ENCODE measurements at regions not wholly inside any gene's neighbourhood (a gene's known extent, or its start where the extent isn't known, plus 50 kb on each side); places are given as distances from the start of the nearest gene placed in this dataset.
A peak's percentile ranks its signal among the peaks of the same experiment; 100 is the strongest.

DNA sequence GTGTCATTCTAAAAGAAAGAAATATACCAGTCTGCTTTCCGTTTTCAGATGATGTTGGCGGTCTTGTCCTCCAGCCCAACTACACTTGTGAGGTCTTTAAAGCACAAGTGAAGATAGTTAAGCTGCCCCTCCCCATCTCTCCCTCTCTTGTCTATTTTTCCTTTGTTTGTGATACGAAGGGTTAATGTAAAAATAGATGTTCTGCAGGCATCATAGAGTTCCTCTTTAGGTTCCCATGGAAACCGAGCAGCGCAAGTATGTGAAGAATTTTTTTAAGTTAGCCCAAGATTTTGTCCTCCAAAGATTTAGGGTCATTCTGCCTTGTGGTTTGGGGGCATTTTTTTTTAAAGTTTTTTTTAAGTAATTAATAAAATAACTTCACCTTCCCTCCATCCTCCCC lies 232.4 kb upstream of the AJAP1 start:
- H3K36me3 ChIP-seq (ENCODE audit: low read depth, missing control alignments): no peaks in the 10 kb centered on the region
- H3K27me3 ChIP-seq: no peaks in the 10 kb centered on the region
- H3K9me3 ChIP-seq: no peaks in the 10 kb centered on the region
- TF ChIP-seq CTCF (IDR thresholded peaks at IDR 0.05) (no peak), POLR2A (IDR thresholded peaks at IDR 0.05) (no peak)
- WGBS, 2 donors: 32 to 35% methylated on average over 5 of the region's 5 CpGs
- H3K4me1 ChIP-seq: peaks cover 11% of the 10 kb centered on the region
- no peak overlapping the region for H3K27ac ChIP-seq
- intact Hi-C loops (cut with DNase I; ENCODE audit: low total_unique reads): no loop called here
- no peak overlapping the region for H3K4me3 ChIP-seq
- DNase-seq: no peak

GRCh38 chr1:4422504-4423289 lies 231.7 kb upstream of the AJAP1 start:
- intact Hi-C loops (cut with DNase I; ENCODE audit: low total_unique reads): no loop called here
- peak; percentile 72 for DNase-seq
- no peaks in the 10 kb centered on the region for H3K27me3 ChIP-seq
- H3K36me3 ChIP-seq (ENCODE audit: low read depth, missing control alignments): no peaks in the 10 kb centered on the region
- H3K9me3 ChIP-seq: no peaks in the 10 kb centered on the region
- H3K4me1 ChIP-seq: peaks cover 11% of the 10 kb centered on the region
- H3K4me3 ChIP-seq: no peak overlapping the region
- WGBS, 2 donors: 46 to 48% methylated on average over 16 to 18 of the region's 18 CpGs
- no peak overlapping the region for H3K27ac ChIP-seq
- TF ChIP-seq CTCF (IDR thresholded peaks at IDR 0.05) (peak; percentile 19 to 28 (median 23)), POLR2A (IDR thresholded peaks at IDR 0.05) (no peak)

DNA sequence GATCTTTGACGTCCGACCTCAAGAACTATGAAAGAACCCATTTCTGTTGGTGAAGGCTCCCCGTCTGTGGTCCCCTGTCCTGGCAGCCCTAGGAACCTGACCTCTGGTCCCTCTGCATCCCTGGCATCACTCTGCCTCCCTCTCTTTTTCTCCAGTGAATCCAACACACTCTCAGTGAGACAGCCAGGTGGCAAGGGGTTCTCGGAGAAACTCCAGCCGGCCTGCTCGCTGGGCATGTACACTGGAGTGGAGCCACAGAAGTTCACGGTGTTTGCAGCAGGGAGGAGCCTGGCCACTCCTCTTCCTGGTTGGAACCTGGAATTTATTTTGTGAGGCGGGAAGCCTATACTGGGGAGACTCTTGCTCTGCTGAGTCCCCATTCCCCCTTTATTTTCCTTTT lies 230.2 kb upstream of the AJAP1 start:
- H3K4me1 ChIP-seq: peaks cover 11% of the 10 kb centered on the region
- 80 to 88% methylated on average over 6 to 8 of the region's 8 CpGs for WGBS, 2 donors
- TF ChIP-seq POLR2A (IDR thresholded peaks at IDR 0.05) (no peak), CTCF (IDR thresholded peaks at IDR 0.05) (no peak)

GRCh38 chr1:4424766-4425165 lies 229.6 kb upstream of the AJAP1 start:
- H3K27me3 ChIP-seq: no peaks in the 10 kb centered on the region
- peaks cover 11% of the 10 kb centered on the region for H3K4me1 ChIP-seq
- no peak for DNase-seq
- intact Hi-C loops (cut with DNase I; ENCODE audit: low total_unique reads): no loop called here
- no peak overlapping the region for H3K4me3 ChIP-seq
- no peaks in the 10 kb centered on the region for H3K36me3 ChIP-seq (ENCODE audit: low read depth, missing control alignments)
- TF ChIP-seq CTCF (IDR thresholded peaks at IDR 0.05): no peak
- TF ChIP-seq POLR2A (IDR thresholded peaks at IDR 0.05): no peak
- H3K9me3 ChIP-seq: no peaks in the 10 kb centered on the region
- H3K27ac ChIP-seq: no peak overlapping the region
- WGBS, 2 donors: 73 to 75% methylated on average over 6 to 10 of the region's 10 CpGs

More for the DNA sequence above, 230.2 kb upstream of the AJAP1 start:
- H3K9me3 ChIP-seq: no peaks in the 10 kb centered on the region
- no peak for DNase-seq
- H3K27ac ChIP-seq: no peak overlapping the region
- intact Hi-C loops (cut with DNase I; ENCODE audit: low total_unique reads): no loop called here
- no peak overlapping the region for H3K4me3 ChIP-seq
- no peaks in the 10 kb centered on the region for H3K36me3 ChIP-seq (ENCODE audit: low read depth, missing control alignments)
- no peaks in the 10 kb centered on the region for H3K27me3 ChIP-seq

- H3K4me1 ChIP-seq: peaks cover 11% of the 10 kb centered on the region
- 49 to 69% methylated on average over 11 of the region's 11 CpGs for WGBS, 2 donors
- H3K27ac ChIP-seq: no peak overlapping the region
- H3K27me3 ChIP-seq: no peaks in the 10 kb centered on the region
- intact Hi-C loops (cut with DNase I; ENCODE audit: low total_unique reads): no loop called here
- H3K9me3 ChIP-seq: no peaks in the 10 kb centered on the region
- TF ChIP-seq POLR2A (IDR thresholded peaks at IDR 0.05) (no peak), CTCF (IDR thresholded peaks at IDR 0.05) (no peak)
- H3K36me3 ChIP-seq (ENCODE audit: low read depth, missing control alignments): no peaks in the 10 kb centered on the region
- H3K4me3 ChIP-seq: no peak overlapping the region
- DNase-seq: peak; percentile 83
These were observed 228.5 kb upstream of the AJAP1 start for GRCh38 chr1:4425892-4426291.
